ENCODE measurements at regions not wholly inside any gene's neighbourhood (a gene's known extent, or its start where the extent isn't known, plus 50 kb on each side); places are given as distances from the start of the nearest gene placed in this dataset.

GRCh38 chr5:117189784-117190183, 615.2 kb upstream of the SEMA6A start:
- dilution Hi-C loops (cut with MboI; ENCODE audit: extremely low pct_ligation_motif_present, low sequenced_read_pairs), result no loop called here
- no peak for TF ChIP-seq CTCF (optimal IDR thresholded peaks at IDR 0.05 in 1 of 3, IDR thresholded peaks at IDR 0.05 in 1 of 3, conservative IDR thresholded peaks at IDR 0.05 in 1 of 3; ENCODE audit: extremely low read depth in 1 of 3, insufficient read depth in 2 of 3, low read length in 3 of 3)
- TF ChIP-seq EZH2 (IDR thresholded peaks at IDR 0.05; ENCODE audit: low read length), result no peak
- Histone ChIP-seq H3K27me3 (ENCODE audit: control insufficient read depth, extremely low read depth, insufficient read depth, low read length) (no peaks in the 10 kb centered on the region), H3K4me3 (ENCODE audit: control insufficient read depth in 2 of 3, extremely low read depth in 1 of 3, insufficient read depth in 2 of 3, low read depth in 1 of 3, low read length in 3 of 3) (no peak overlapping the region), H3K9me1 (ENCODE audit: control insufficient read depth, extremely low read depth, insufficient read depth, low read length) (no peaks in the 10 kb centered on the region), H3K79me2 (ENCODE audit: control insufficient read depth, insufficient read depth, low read length) (no peaks in the 10 kb centered on the region), H3K36me3 (ENCODE audit: control insufficient read depth in 2 of 2, extremely low read depth in 1 of 2, insufficient read depth in 2 of 2, low read length in 2 of 2) (no peaks in the 10 kb centered on the region), H3K9ac (ENCODE audit: control insufficient read depth, extremely low read depth, insufficient read depth, low read length) (no peak overlapping the region), H3K9me3 (ENCODE audit: control insufficient read depth, low read depth, low read length) (no peaks in the 10 kb centered on the region), H3K4me2 (ENCODE audit: control insufficient read depth, extremely low read depth, insufficient read depth, low read depth, low read length) (no peak overlapping the region), H2AFZ (ENCODE audit: control insufficient read depth, low read length) (no peak overlapping the region), H3K4me1 (ENCODE audit: control insufficient read depth, extremely low read depth, insufficient read depth, low read length) (no peaks in the 10 kb centered on the region), H4K20me1 (ENCODE audit: control insufficient read depth, extremely low read depth, insufficient read depth, low read length) (no peaks in the 10 kb centered on the region), H3K27ac (ENCODE audit: control insufficient read depth, insufficient read depth, low read length) (no peak overlapping the region)
- DNase-seq (ENCODE audit: low read depth, low spot score), result no peak
- no peak for FAIRE-seq

DNA sequence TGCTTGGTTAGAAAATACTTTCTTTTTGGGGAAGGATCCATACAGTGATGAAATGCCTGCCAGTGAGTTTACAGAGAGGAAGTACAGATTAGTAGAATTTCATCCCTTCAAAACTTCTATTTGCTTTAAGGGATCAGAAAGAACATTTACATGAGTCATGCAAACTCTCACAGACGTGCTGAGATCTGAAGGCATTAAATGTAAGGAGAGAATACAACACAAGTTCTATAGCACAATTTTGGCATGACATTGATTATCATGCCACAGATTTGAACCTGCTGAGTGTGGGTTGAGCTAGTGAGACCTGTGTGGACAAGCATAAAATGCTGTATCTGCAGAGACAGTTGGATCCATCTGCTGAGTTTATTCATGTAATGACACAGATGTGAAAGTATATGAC, 613.6 kb upstream of the SEMA6A start:
- Histone ChIP-seq H3K9me1 (ENCODE audit: control insufficient read depth, extremely low read depth, insufficient read depth, low read length) (no peaks in the 10 kb centered on the region), H3K9ac (ENCODE audit: control insufficient read depth, extremely low read depth, insufficient read depth, low read length) (no peak overlapping the region), H3K27ac (ENCODE audit: control insufficient read depth, insufficient read depth, low read length) (no peak overlapping the region), H3K4me1 (ENCODE audit: control insufficient read depth, extremely low read depth, insufficient read depth, low read length) (no peaks in the 10 kb centered on the region), H3K9me3 (ENCODE audit: control insufficient read depth, low read depth, low read length) (no peaks in the 10 kb centered on the region), H3K36me3 (ENCODE audit: control insufficient read depth in 2 of 2, extremely low read depth in 1 of 2, insufficient read depth in 2 of 2, low read length in 2 of 2) (no peaks in the 10 kb centered on the region), H4K20me1 (ENCODE audit: control insufficient read depth, extremely low read depth, insufficient read depth, low read length) (no peaks in the 10 kb centered on the region), H3K4me2 (ENCODE audit: control insufficient read depth, extremely low read depth, insufficient read depth, low read depth, low read length) (no peak overlapping the region), H3K79me2 (ENCODE audit: control insufficient read depth, insufficient read depth, low read length) (no peaks in the 10 kb centered on the region), H3K4me3 (ENCODE audit: control insufficient read depth in 2 of 3, extremely low read depth in 1 of 3, insufficient read depth in 2 of 3, low read depth in 1 of 3, low read length in 3 of 3) (no peak overlapping the region), H2AFZ (ENCODE audit: control insufficient read depth, low read length) (no peak overlapping the region), H3K27me3 (ENCODE audit: control insufficient read depth, extremely low read depth, insufficient read depth, low read length) (no peaks in the 10 kb centered on the region)
- dilution Hi-C loops (cut with MboI; ENCODE audit: extremely low pct_ligation_motif_present, low sequenced_read_pairs), result no loop called here
- TF ChIP-seq CTCF (optimal IDR thresholded peaks at IDR 0.05 in 1 of 3, IDR thresholded peaks at IDR 0.05 in 1 of 3, conservative IDR thresholded peaks at IDR 0.05 in 1 of 3; ENCODE audit: extremely low read depth in 1 of 3, insufficient read depth in 2 of 3, low read length in 3 of 3) (no peak), EZH2 (IDR thresholded peaks at IDR 0.05; ENCODE audit: low read length) (no peak)
- no peak for FAIRE-seq
- DNase-seq (ENCODE audit: low read depth, low spot score), result no peak

All from keratinocyte (primary cell).